ENCODE measurements at regions not wholly inside any gene's neighbourhood (a gene's known extent, or its start where the extent isn't known, plus 50 kb on each side); places are given as distances from the start of the nearest gene placed in this dataset.

GRCh38 chr2:153543635-153544071, 65.1 kb upstream of the RPRM start:
- TF ChIP-seq POLR2A (IDR thresholded peaks at IDR 0.05; ENCODE audit: low read length) (no peak), GATA1 (IDR thresholded peaks at IDR 0.05; ENCODE audit: low read depth, low read length) (no peak)
